HEK293 (cell line): ENCODE measurements at regions not wholly inside any gene's neighbourhood (a gene's known extent, or its start where the extent isn't known, plus 50 kb on each side); places are given as distances from the start of the nearest gene placed in this dataset.

Source experiments
- CTCF ChIA-PET: fragments of 350-600 bp; formaldehyde crosslinking; extraction: SDS; loops from one replicate; lab custom pipeline; 2021; ENCODE audit warnings: antibody characterized with exemption; lab: Yijun Ruan, JAX
- POLR2A ChIA-PET: fragments of 300-600 bp; formaldehyde crosslinking; extraction: SDS; loops from one replicate; lab custom pipeline; 2020; ENCODE audit warnings: antibody characterized with exemption, inconsistent platforms; lab: Yijun Ruan, JAX
- H3K27ac ChIP-seq: fragments of 200-500 bp; sonication (Bioruptor generic); 2 replicates; pipeline ENCODE4 v1.5.1; 2014; ENCODE audit warnings: low read depth, low read length, control low read depth, inconsistent platforms; ENCODE audit errors: extremely low read depth
- H3K36me3 ChIP-seq, 2 experiments: fragments of 200-500 bp in 1 of 2; sonication (Bioruptor generic) in 1 of 2; 1 replicate in 1 of 2; 2 replicates in 1 of 2; pipeline ENCODE4 v1.5.1; 2014 to 2017; ENCODE audit warnings: inconsistent platforms in 2 of 2, low read length in 2 of 2; ENCODE audit not compliant: control insufficient read depth in 2 of 2, insufficient read depth in 1 of 2
- H3K4me1 ChIP-seq: fragments of 200-500 bp; sonication (Bioruptor generic); 2 replicates; pipeline ENCODE4 v1.5.1; 2014; ENCODE audit warnings: mild to moderate bottlenecking, low read length, inconsistent platforms; ENCODE audit not compliant: control insufficient read depth, insufficient read depth
- H3K4me3 ChIP-seq: 2 replicates; pipeline ENCODE4 v1.5.1; 2011; ENCODE audit warnings: low read depth, mild to moderate bottlenecking, control low read depth, low read length, moderate library complexity
- H3K9me3 ChIP-seq: fragments of 200-500 bp; sonication (Bioruptor generic); 2 replicates; pipeline ENCODE4 v1.5.1; 2014; ENCODE audit warnings: low read depth, low read length, inconsistent platforms; ENCODE audit not compliant: control insufficient read depth, insufficient read depth
- ATF2 ChIP-seq: fragments of 450-650 bp; formaldehyde crosslinking; IDR thresholded peaks from 2 replicates; pipeline ENCODE4 v1.5.1; 2016; ENCODE audit warnings: missing biosample characterization, missing genetic modification characterization, low read depth
- FEZF1 ChIP-seq: fragments of 450-650 bp; formaldehyde crosslinking; IDR thresholded peaks from 2 replicates; pipeline ENCODE4 v1.5.1; 2016; ENCODE audit warnings: missing biosample characterization, missing genetic modification characterization
- GLIS2 ChIP-seq: fragments of 450-650 bp; formaldehyde crosslinking; IDR thresholded peaks from 2 replicates; pipeline ENCODE4 v1.5.1; 2016; ENCODE audit warnings: missing biosample characterization, missing genetic modification characterization
- IKZF3 ChIP-seq: fragments of 450-650 bp; IDR thresholded peaks from 2 replicates; pipeline ENCODE4 v1.5.0; 2018; ENCODE audit warnings: missing biosample characterization, mild to moderate bottlenecking, missing genetic modification characterization, moderate library complexity
- MYNN ChIP-seq: fragments of 450-650 bp; formaldehyde crosslinking; IDR thresholded peaks from 2 replicates; pipeline ENCODE4 v1.5.1; 2016; ENCODE audit warnings: missing biosample characterization, missing genetic modification characterization, borderline replicate concordance
- OVOL3 ChIP-seq: fragments of 450-650 bp; formaldehyde crosslinking; IDR thresholded peaks from 2 replicates; pipeline ENCODE4 v1.5.1; 2016; ENCODE audit warnings: missing biosample characterization, missing genetic modification characterization
- SCRT2 ChIP-seq: fragments of 450-650 bp; formaldehyde crosslinking; IDR thresholded peaks from 2 replicates; pipeline ENCODE4 v1.5.1; 2016; ENCODE audit warnings: missing biosample characterization, missing genetic modification characterization
- TCF7L2 ChIP-seq: IDR thresholded peaks from 2 replicates; pipeline ENCODE4 v1.6.1; 2011; ENCODE audit warnings: low read depth, mild to moderate bottlenecking, inconsistent platforms, low read length, moderate library complexity, borderline replicate concordance
- ZFP37 ChIP-seq: fragments of 450-650 bp; formaldehyde crosslinking; IDR thresholded peaks from 2 replicates; pipeline ENCODE4 v1.5.1; 2016; ENCODE audit warnings: missing biosample characterization, missing genetic modification characterization
- ZIC2 ChIP-seq: fragments of 450-650 bp; formaldehyde crosslinking; IDR thresholded peaks from 2 replicates; pipeline ENCODE4 v1.5.1; 2016; ENCODE audit warnings: missing biosample characterization, missing genetic modification characterization
- ZNF140 ChIP-seq: fragments of 450-650 bp; formaldehyde crosslinking; IDR thresholded peaks from 2 replicates; pipeline ENCODE4 v1.5.1; 2016; ENCODE audit warnings: missing biosample characterization, missing genetic modification characterization
- ZNF19 ChIP-seq: fragments of 450-650 bp; formaldehyde crosslinking; IDR thresholded peaks from 2 replicates; pipeline ENCODE4; 2016; ENCODE audit warnings: missing biosample characterization, missing genetic modification characterization, low read depth
- ZNF280D ChIP-seq: fragments of 450-650 bp; formaldehyde crosslinking; IDR thresholded peaks from 2 replicates; pipeline ENCODE4 v1.5.1; 2016; ENCODE audit warnings: missing biosample characterization, missing genetic modification characterization
- ZNF292 ChIP-seq: fragments of 450-650 bp; formaldehyde crosslinking; IDR thresholded peaks from 2 replicates; pipeline ENCODE4 v1.5.1; 2016; ENCODE audit warnings: low read depth, missing biosample characterization, missing genetic modification characterization, borderline replicate concordance
- ZNF350 ChIP-seq: fragments of 450-650 bp; formaldehyde crosslinking; IDR thresholded peaks from 2 replicates; pipeline ENCODE4 v1.5.0; 2017; ENCODE audit warnings: missing biosample characterization, mild to moderate bottlenecking, missing genetic modification characterization
- ZNF37A ChIP-seq: fragments of 450-650 bp; IDR thresholded peaks from 2 replicates; pipeline ENCODE4 v1.5.1; 2018; ENCODE audit warnings: missing biosample characterization, missing genetic modification characterization
- ZNF404 ChIP-seq: fragments of 450-650 bp; formaldehyde crosslinking; IDR thresholded peaks from 2 replicates; pipeline ENCODE4 v1.5.1; 2017; ENCODE audit warnings: missing biosample characterization, missing genetic modification characterization
- ZNF510 ChIP-seq: fragments of 450-650 bp; formaldehyde crosslinking; IDR thresholded peaks from 2 replicates; pipeline ENCODE4 v1.5.1; 2018; ENCODE audit warnings: mild to moderate bottlenecking, missing genetic modification characterization, missing biosample characterization; ENCODE audit not compliant: insufficient replicate concordance
- ZNF529 ChIP-seq: fragments of 450-650 bp; formaldehyde crosslinking; IDR thresholded peaks from 2 replicates; pipeline ENCODE4 v1.5.1; 2017; ENCODE audit warnings: missing genetic modification characterization, missing biosample characterization; ENCODE audit not compliant: insufficient replicate concordance
- ZNF544 ChIP-seq: fragments of 450-650 bp; formaldehyde crosslinking; IDR thresholded peaks from 2 replicates; pipeline ENCODE4 v1.5.0; 2017; ENCODE audit warnings: missing biosample characterization, missing genetic modification characterization
- ZNF624 ChIP-seq: fragments of 450-650 bp; formaldehyde crosslinking; IDR thresholded peaks from 2 replicates; pipeline ENCODE4 v1.5.1; 2017; ENCODE audit warnings: missing biosample characterization, missing genetic modification characterization
- ZNF76 ChIP-seq: fragments of 450-650 bp; formaldehyde crosslinking; IDR thresholded peaks from 2 replicates; pipeline ENCODE4; 2016; ENCODE audit warnings: low read depth, missing biosample characterization, missing genetic modification characterization, borderline replicate concordance
- ZNF843 ChIP-seq: fragments of 450-650 bp; formaldehyde crosslinking; IDR thresholded peaks from 2 replicates; pipeline ENCODE4 v1.5.1; 2016; ENCODE audit warnings: missing biosample characterization, missing genetic modification characterization
- ZSCAN18 ChIP-seq: fragments of 450-650 bp; formaldehyde crosslinking; IDR thresholded peaks from 2 replicates; pipeline ENCODE4 v1.5.1; 2016; ENCODE audit warnings: missing biosample characterization, missing genetic modification characterization
- ZSCAN30 ChIP-seq: fragments of 450-650 bp; IDR thresholded peaks from 2 replicates; pipeline ENCODE4 v1.5.1; 2018; ENCODE audit warnings: missing biosample characterization, mild to moderate bottlenecking, missing genetic modification characterization, moderate library complexity

- ChIA-PET CTCF (interaction anchor here (0.6 to 0.7 kb wide), 2 partner anchors 386 to 469 kb away, joined by 3 to 4 read pairs; no protein-coding TSS in a partner anchor), POLR2A (no interaction called here)
- TF ChIP-seq GLIS2 = no peak
- TF ChIP-seq, all 188 proteins: peak for 0
- peaks cover 6% of the 10 kb centered on the region; the same call in 1 of the 2 replicates for H3K4me1 ChIP-seq
- no peak overlapping the region for H3K27ac ChIP-seq
- no peaks in the 10 kb centered on the region for H3K9me3 ChIP-seq
- H3K36me3 ChIP-seq = no peaks in the 10 kb centered on the region
- H3K4me3 ChIP-seq = no peak overlapping the region
Observed at GRCh38 chr10:36730316-36730715, 395.1 kb upstream of the ANKRD30A start.

- Histone ChIP-seq H3K4me3 (no peak overlapping the region), H3K36me3 (no peaks in the 10 kb centered on the region), H3K27ac (no peak overlapping the region), H3K4me1 (peaks cover 11% of the 10 kb centered on the region), H3K9me3 (no peaks in the 10 kb centered on the region)
- TF ChIP-seq ZNF19 (tag by site-specific recombination) = no peak
- no peak for TF ChIP-seq ZNF140
- TF ChIP-seq ZNF544 (tag by site-specific recombination) = no peak
- TF ChIP-seq ZFP37 (tag by site-specific recombination) = no peak
- no peak for TF ChIP-seq ZNF37A (tag by site-specific recombination)
- no peak for TF ChIP-seq ZNF529 (tag by site-specific recombination)
- CTCF ChIA-PET = no interaction called here
- POLR2A ChIA-PET = no interaction called here
Observed at GRCh38 chr10:36728626-36729025, 396.8 kb upstream of the ANKRD30A start.

GRCh38 chr10:36725581-36726520 is 399.5 kb upstream of the ANKRD30A start:
- H3K4me3 ChIP-seq = no peak overlapping the region
- peak overlapping the region; percentile 31 for H3K27ac ChIP-seq
- H3K9me3 ChIP-seq = no peaks in the 10 kb centered on the region
- CTCF ChIA-PET = interaction anchor here (0.6 to 1.9 kb wide), 19 partner anchors 9 to 1093 kb away, joined by 3 to 10 read pairs (median 3); no protein-coding TSS in a partner anchor
- peaks cover 11% of the 10 kb centered on the region for H3K4me1 ChIP-seq
- POLR2A ChIA-PET = interaction anchor here (1.0 kb wide), 1 partner anchor 303 kb away, joined by 3 read pairs; no protein-coding TSS in a partner anchor
- H3K36me3 ChIP-seq = no peaks in the 10 kb centered on the region
- TF ChIP-seq ZSCAN30 (tag by site-specific recombination) (peak; percentile 78), SCRT2 (tag by site-specific recombination) (no peak), ZNF510 (tag by site-specific recombination) (no peak), ZNF280D (tag by site-specific recombination) (no peak), IKZF3 (tag by site-specific recombination) (0 out of 2 replicates have a peak, but pooled peaks have one; percentile 20), MYNN (tag by site-specific recombination) (no peak), FEZF1 (tag by site-specific recombination) (peak; percentile 77), ATF2 (tag by site-specific recombination) (peak; percentile 74; the same call in 1 of the 2 replicates), TCF7L2 (0 out of 2 replicates have a peak, but pooled peaks have one; percentile 17), OVOL3 (tag by site-specific recombination) (0 out of 2 replicates have a peak, but pooled peaks have one; percentile 25), ZIC2 (tag by site-specific recombination) (peak; percentile 59), ZNF350 (tag by site-specific recombination) (no peak), ZNF76 (no peak), ZNF843 (tag by site-specific recombination) (peak; percentile 87), ZSCAN18 (tag by site-specific recombination) (no peak), ZNF292 (tag by site-specific recombination) (no peak), ZNF404 (no peak), ZNF624 (tag by site-specific recombination) (no peak)
